GM23248 (cell line): ENCODE measurements at regions not wholly inside any gene's neighbourhood (a gene's known extent, or its start where the extent isn't known, plus 50 kb on each side); places are given as distances from the start of the nearest gene placed in this dataset.

Experiments
- DNase-seq: peaks from one replicate; pipeline ENCODE4 v3.0.0-alpha.2; 2015
- H2AFZ ChIP-seq: fragments of 200-600 bp; sonication (generic); 2 replicates; pipeline ENCODE4 v1.6.1; 2016; ENCODE audit warnings: antibody characterized with exemption
- H3F3A ChIP-seq: fragments of 200-600 bp; sonication (generic); 2 replicates; pipeline ENCODE4 v1.6.1; 2016; ENCODE audit warnings: mild to moderate bottlenecking, antibody characterized with exemption, mixed run types; ENCODE audit not compliant: insufficient read depth
- H3K27ac ChIP-seq: fragments of 200-600 bp; sonication (generic); 2 replicates; pipeline ENCODE4 v1.5.1; 2016; ENCODE audit warnings: mild to moderate bottlenecking
- H3K27me3 ChIP-seq: fragments of 200-600 bp; sonication (generic); replicated peaks from 2 replicates; pipeline ENCODE4 v1.6.1; 2016; ENCODE audit warnings: mild to moderate bottlenecking; ENCODE audit not compliant: insufficient read depth
- H3K36me3 ChIP-seq: fragments of 200-600 bp; sonication (generic); 2 replicates; pipeline ENCODE4 v1.6.1; 2016; ENCODE audit warnings: low read depth, mild to moderate bottlenecking
- H3K4me1 ChIP-seq: fragments of 200-600 bp; sonication (generic); 2 replicates; pipeline ENCODE4 v1.6.1; 2016; ENCODE audit warnings: mild to moderate bottlenecking; ENCODE audit not compliant: insufficient read depth
- H3K4me2 ChIP-seq: fragments of 200-600 bp; sonication (generic); one replicate; pipeline ENCODE4 v1.6.1; 2016; ENCODE audit warnings: mild to moderate bottlenecking; ENCODE audit not compliant: unreplicated experiment
- H3K4me3 ChIP-seq: fragments of 200-600 bp; sonication (generic); 2 replicates; pipeline ENCODE4 v1.5.1; 2016; ENCODE audit warnings: mild to moderate bottlenecking
- H3K79me2 ChIP-seq: fragments of 200-600 bp; sonication (generic); 2 replicates; pipeline ENCODE4 v1.6.1; 2016; ENCODE audit warnings: mild to moderate bottlenecking; ENCODE audit not compliant: insufficient read depth
- H3K9ac ChIP-seq: fragments of 200-600 bp; sonication (generic); 2 replicates; pipeline ENCODE4 v1.6.1; 2016; ENCODE audit warnings: mild to moderate bottlenecking
- H3K9me2 ChIP-seq: fragments of 200-600 bp; sonication (generic); 2 replicates; pipeline ENCODE4 v1.6.1; 2016; ENCODE audit warnings: mixed run types, mild to moderate bottlenecking, moderate library complexity; ENCODE audit not compliant: insufficient read depth
- H3K9me3 ChIP-seq: fragments of 200-600 bp; sonication (generic); one replicate; pipeline ENCODE4 v1.6.1; 2017; ENCODE audit warnings: low read depth
- H4K20me1 ChIP-seq: fragments of 200-600 bp; sonication (generic); 2 replicates; pipeline ENCODE4 v1.6.0; 2016; ENCODE audit not compliant: insufficient read depth
- EZH2 ChIP-seq: fragments of 200-600 bp; sonication (generic); IDR thresholded peaks from 2 replicates; pipeline ENCODE4 v1.6.1; 2018; ENCODE audit warnings: antibody characterized with exemption, mild to moderate bottlenecking; ENCODE audit not compliant: insufficient read depth, poor library complexity, severe bottlenecking
- EZH2phosphoT487 ChIP-seq: fragments of 200-600 bp; sonication (generic); IDR thresholded peaks from 2 replicates; pipeline ENCODE4 v1.6.1; 2018; ENCODE audit warnings: antibody characterized with exemption, moderate library complexity, mild to moderate bottlenecking, low read depth; ENCODE audit not compliant: insufficient read depth
- WGBS, 2 experiments: methylation state at CpG; one replicate each; pipeline ENCODE4 v1.1.6; 2015 to 2017; ENCODE audit warnings: low lambda C conversion rate in 2 of 2, low coverage in 1 of 2; ENCODE audit errors: missing lambda C conversion rate in 2 of 2; 5-methylcytosine and 5-hydroxymethylcytosine counted together
- in situ Hi-C: fragments of 300-500 bp; cut with MboI; formaldehyde crosslinking; loops from 2 replicates; pipeline ENCODE4 v1.15.0; 2020

- H3K4me3 ChIP-seq = no peak overlapping the region
- H4K20me1 ChIP-seq = no peaks in the 10 kb centered on the region; the same call in 1 of the 2 replicates
- H3K9me3 ChIP-seq = no peaks in the 10 kb centered on the region
- no peak overlapping the region for H3K27ac ChIP-seq
- in situ Hi-C loops = no loop called here
- H3K9ac ChIP-seq = no peak overlapping the region
- no peaks in the 10 kb centered on the region for H3F3A ChIP-seq
- no peak for DNase-seq
- 48 to 57% methylated on average over 2 of the region's 2 CpGs for WGBS, 2 experiments
- H3K9me2 ChIP-seq = no peaks in the 10 kb centered on the region
- TF ChIP-seq EZH2phosphoT487 = no peak
- TF ChIP-seq EZH2 = no peak
- H3K36me3 ChIP-seq = no peaks in the 10 kb centered on the region
- H3K4me1 ChIP-seq = no peaks in the 10 kb centered on the region
- no peak overlapping the region for H3K4me2 ChIP-seq
- H3K27me3 ChIP-seq = peaks cover 12% of the 10 kb centered on the region; the same call in 1 of the 2 replicates
- no peak overlapping the region for H2AFZ ChIP-seq
- no peaks in the 10 kb centered on the region for H3K79me2 ChIP-seq
Measured at GRCh38 chr5:82523633-82524032, 245.5 kb upstream of the RPS23 start.

GRCh38 chr5:82522897-82523296 lies 244.7 kb upstream of the RPS23 start:
- no peak overlapping the region for H3K4me3 ChIP-seq
- in situ Hi-C loops = no loop called here
- WGBS, 2 experiments = 59 to 65% methylated on average over 7 of the region's 7 CpGs
- H3K79me2 ChIP-seq = no peaks in the 10 kb centered on the region
- no peaks in the 10 kb centered on the region for H3K4me1 ChIP-seq
- no peaks in the 10 kb centered on the region for H3F3A ChIP-seq
- TF ChIP-seq EZH2phosphoT487 = no peak
- no peak for TF ChIP-seq EZH2
- no peaks in the 10 kb centered on the region; the same call in 1 of the 2 replicates for H4K20me1 ChIP-seq
- H3K36me3 ChIP-seq = no peaks in the 10 kb centered on the region
- no peak for DNase-seq
- H3K4me2 ChIP-seq = no peak overlapping the region
- H3K9ac ChIP-seq = no peak overlapping the region
- no peak overlapping the region for H2AFZ ChIP-seq
- H3K27ac ChIP-seq = no peak overlapping the region
- no peaks in the 10 kb centered on the region for H3K9me2 ChIP-seq
- H3K9me3 ChIP-seq = no peaks in the 10 kb centered on the region
- peaks cover 12% of the 10 kb centered on the region; the same call in 1 of the 2 replicates for H3K27me3 ChIP-seq

- H3K79me2 ChIP-seq = no peaks in the 10 kb centered on the region
- H3K4me1 ChIP-seq = no peaks in the 10 kb centered on the region
- H4K20me1 ChIP-seq = no peaks in the 10 kb centered on the region
- H3F3A ChIP-seq = no peaks in the 10 kb centered on the region
- H3K9me2 ChIP-seq = no peaks in the 10 kb centered on the region
- H3K9me3 ChIP-seq = no peaks in the 10 kb centered on the region
- H3K9ac ChIP-seq = no peak overlapping the region
- H3K27me3 ChIP-seq = peaks cover 12% of the 10 kb centered on the region; the same call in 1 of the 2 replicates
- WGBS, 2 experiments = 47 to 55% methylated on average over 4 of the region's 4 CpGs
- H3K27ac ChIP-seq = no peak overlapping the region
- H3K4me2 ChIP-seq = no peak overlapping the region
- DNase-seq = no peak
- in situ Hi-C loops = no loop called here
- no peak for TF ChIP-seq EZH2phosphoT487
- no peak for TF ChIP-seq EZH2
- H2AFZ ChIP-seq = no peak overlapping the region
- H3K36me3 ChIP-seq = no peaks in the 10 kb centered on the region
- no peak overlapping the region for H3K4me3 ChIP-seq
Measured at GRCh38 chr5:82521431-82522051, 243.4 kb upstream of the RPS23 start.

GRCh38 chr5:82519558-82519957 lies 241.4 kb upstream of the RPS23 start:
- no peak for DNase-seq
- Histone ChIP-seq H2AFZ (no peak overlapping the region), H3F3A (no peaks in the 10 kb centered on the region), H3K9ac (no peak overlapping the region), H3K4me1 (no peaks in the 10 kb centered on the region), H3K79me2 (no peaks in the 10 kb centered on the region), H3K27ac (no peak overlapping the region), H3K4me2 (no peak overlapping the region), H3K27me3 (peaks cover 10% of the 10 kb centered on the region; the same call in 1 of the 2 replicates), H3K9me2 (no peaks in the 10 kb centered on the region), H3K36me3 (no peaks in the 10 kb centered on the region), H4K20me1 (no peaks in the 10 kb centered on the region), H3K9me3 (no peaks in the 10 kb centered on the region), H3K4me3 (no peak overlapping the region)
- in situ Hi-C loops = no loop called here
- no peak for TF ChIP-seq EZH2
- no peak for TF ChIP-seq EZH2phosphoT487
- WGBS, 2 experiments = 31 to 40% methylated on average over 3 of the region's 3 CpGs

- Histone ChIP-seq H3K27ac (no peak overlapping the region), H3K9me3 (no peaks in the 10 kb centered on the region), H3K4me1 (no peaks in the 10 kb centered on the region), H3K36me3 (no peaks in the 10 kb centered on the region), H3K4me2 (no peak overlapping the region), H3K9ac (no peak overlapping the region), H3K27me3 (peaks cover 4% of the 10 kb centered on the region; the same call in 1 of the 2 replicates), H3K9me2 (no peaks in the 10 kb centered on the region), H4K20me1 (no peaks in the 10 kb centered on the region), H3K79me2 (no peaks in the 10 kb centered on the region), H2AFZ (no peak overlapping the region), H3F3A (no peaks in the 10 kb centered on the region), H3K4me3 (no peak overlapping the region)
- in situ Hi-C loops = no loop called here
- DNase-seq = no peak
- 34 to 37% methylated on average over 4 of the region's 4 CpGs for WGBS, 2 experiments
- TF ChIP-seq EZH2phosphoT487 (no peak), EZH2 (no peak)
Measured at GRCh38 chr5:82517544-82518075, 239.5 kb upstream of the RPS23 start.
